Type B pancreatic cell (in vitro differentiated cells): ENCODE measurements at regions not wholly inside any gene's neighbourhood (a gene's known extent, or its start where the extent isn't known, plus 50 kb on each side); places are given as distances from the start of the nearest gene placed in this dataset.
"Not testable (repeated sequence)": the region's sequence is repeated elsewhere in the genome, so short reads cannot be mapped to it uniquely, and the experiment has no call there.

ENCODE experiments used
- DNase-seq: peaks from one replicate; pipeline ENCODE4 v3.0.0; 2021; ENCODE audit warnings: mixed read lengths; ENCODE audit not compliant: unreplicated experiment; ENCODE audit errors: extremely low spot score
- H3K27ac Mint-ChIP-seq: 2 replicates; pipeline ENCODE4 v1.8.0; 2021; ENCODE audit warnings: mild to moderate bottlenecking, mixed read lengths
- H3K27me3 Mint-ChIP-seq: 2 replicates; pipeline ENCODE4 v1.8.0; 2021; ENCODE audit warnings: mixed read lengths
- H3K36me3 Mint-ChIP-seq: 2 replicates; pipeline ENCODE4 v1.8.0; 2021; ENCODE audit warnings: mixed read lengths
- H3K4me1 Mint-ChIP-seq: one replicate; pipeline ENCODE4 v1.8.0; 2021; ENCODE audit warnings: mixed read lengths; ENCODE audit not compliant: unreplicated experiment
- H3K4me3 Mint-ChIP-seq: 2 replicates; pipeline ENCODE4 v1.8.0; 2021; ENCODE audit warnings: mild to moderate bottlenecking, mixed read lengths
- H3K9me3 Mint-ChIP-seq: 2 replicates; pipeline ENCODE4 v1.8.0; 2021; ENCODE audit warnings: mixed read lengths
- CTCF ChIP-seq: fragments of 200-600 bp; sonication (generic); conservative IDR thresholded peaks from 2 replicates; pipeline ENCODE4 v1.5.0; 2021; ENCODE audit warnings: antibody characterized with exemption, mild to moderate bottlenecking

DNA sequence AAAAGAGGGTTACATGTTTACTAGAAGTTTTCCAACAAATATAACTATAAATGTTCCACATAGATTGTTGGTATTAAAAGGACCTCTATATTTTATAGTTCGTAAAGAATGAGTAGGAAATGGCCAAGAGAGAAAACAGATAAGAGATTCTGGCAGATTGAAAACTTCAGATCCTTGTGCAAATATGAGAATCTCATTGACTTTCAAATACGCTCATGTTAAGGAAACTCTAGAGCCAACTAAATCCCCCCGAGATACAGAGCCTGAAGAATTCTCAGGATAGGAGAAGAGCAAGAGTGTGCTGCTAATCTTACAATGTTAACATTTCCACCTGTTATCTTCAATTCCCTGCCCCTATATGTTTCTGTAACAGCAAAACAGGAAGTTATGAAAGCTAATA is 159.0 kb upstream of the OR13F1 start:
- no peak for DNase-seq
- Mint-ChIP-seq H3K27ac (no peak overlapping the region), H3K4me1 (no peaks in the 10 kb centered on the region), H3K36me3 (no peaks in the 10 kb centered on the region), H3K4me3 (no peak overlapping the region), H3K27me3 (no peaks in the 10 kb centered on the region), H3K9me3 (peaks cover 7% of the 10 kb centered on the region)
- no peak for TF ChIP-seq CTCF

DNA sequence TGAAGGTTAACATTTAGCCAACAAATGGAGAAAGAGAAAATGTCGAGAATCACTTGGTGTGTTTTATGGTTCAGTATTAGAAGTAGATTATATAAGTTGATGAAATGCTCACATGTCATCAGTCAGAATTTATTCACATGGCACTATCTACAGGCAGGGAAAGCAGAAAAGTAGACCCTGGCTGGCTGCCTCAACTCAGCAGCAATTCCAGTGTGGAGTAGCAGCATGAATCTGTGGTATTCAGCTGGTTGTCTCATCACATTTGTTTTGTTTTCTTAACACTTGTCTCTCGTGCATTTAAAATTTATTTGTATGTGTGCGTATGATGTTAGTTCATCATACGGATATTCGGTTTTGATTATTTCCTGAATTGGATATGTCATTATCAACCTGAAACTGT is 153.5 kb upstream of the OR13F1 start:
- H3K27me3 Mint-ChIP-seq = no peaks in the 10 kb centered on the region
- H3K4me1 Mint-ChIP-seq = no peaks in the 10 kb centered on the region
- TF ChIP-seq CTCF = no peak
- H3K9me3 Mint-ChIP-seq = no peaks in the 10 kb centered on the region
- DNase-seq = no peak
- H3K4me3 Mint-ChIP-seq = no peak overlapping the region
- no peaks in the 10 kb centered on the region for H3K36me3 Mint-ChIP-seq
- H3K27ac Mint-ChIP-seq = no peak overlapping the region

- Mint-ChIP-seq H3K4me1 (no peaks in the 10 kb centered on the region), H3K27me3 (no peaks in the 10 kb centered on the region), H3K9me3 (no peaks in the 10 kb centered on the region), H3K4me3 (no peak overlapping the region), H3K36me3 (no peaks in the 10 kb centered on the region), H3K27ac (no peak overlapping the region)
- no peak for TF ChIP-seq CTCF
- no peak for DNase-seq
These were observed 152.3 kb upstream of the OR13F1 start for GRCh38 chr9:104351726-104352125.

- Mint-ChIP-seq H3K36me3 (no peaks in the 10 kb centered on the region), H3K4me3 (no peak overlapping the region), H3K4me1 (no peaks in the 10 kb centered on the region), H3K27ac (no peak overlapping the region), H3K9me3 (peaks cover 4% of the 10 kb centered on the region), H3K27me3 (no peaks in the 10 kb centered on the region)
- TF ChIP-seq CTCF = no peak
- no peak for DNase-seq
These were observed 142.9 kb upstream of the OR13F1 start for GRCh38 chr9:104361207-104361606.

DNA sequence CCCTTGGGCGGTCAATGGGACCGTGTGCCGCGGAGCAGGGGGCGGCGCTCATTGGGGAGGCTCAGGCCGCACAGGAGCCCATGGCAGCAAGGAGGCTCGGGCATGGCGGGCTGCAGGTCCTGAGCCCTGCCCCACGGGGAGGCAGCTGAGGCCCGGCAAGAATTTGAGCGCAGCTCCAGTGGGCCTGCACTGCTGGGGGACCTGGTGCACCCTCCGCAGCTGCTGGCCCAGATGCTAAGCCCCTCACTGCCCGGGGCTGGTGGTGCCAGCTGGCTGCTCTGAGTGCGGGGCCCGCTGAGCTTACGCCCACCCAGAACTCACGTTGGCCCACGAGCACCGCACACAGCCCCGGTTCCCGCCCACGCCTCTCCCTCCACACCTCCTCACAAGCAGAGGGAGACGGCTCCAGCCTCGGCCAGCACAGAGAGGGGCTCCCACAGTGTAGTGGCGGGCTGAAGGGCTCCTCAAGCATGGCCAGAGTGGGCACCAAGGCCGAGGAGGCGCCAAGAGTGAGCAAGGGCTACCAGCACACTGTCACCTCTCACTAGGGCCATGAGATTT is 141.1 kb upstream of the OR13F1 start:
- H3K4me1 Mint-ChIP-seq = no peaks in the 10 kb centered on the region
- no peak for TF ChIP-seq CTCF
- no peak overlapping the region for H3K27ac Mint-ChIP-seq
- no peaks in the 10 kb centered on the region for H3K36me3 Mint-ChIP-seq
- H3K9me3 Mint-ChIP-seq = peaks cover 4% of the 10 kb centered on the region
- H3K4me3 Mint-ChIP-seq = no peak overlapping the region
- no peaks in the 10 kb centered on the region for H3K27me3 Mint-ChIP-seq
- DNase-seq = no peak

- DNase-seq = no peak
- no peak overlapping the region for H3K27ac Mint-ChIP-seq
- no peak overlapping the region for H3K4me3 Mint-ChIP-seq
- no peaks in the 10 kb centered on the region for H3K27me3 Mint-ChIP-seq
- H3K4me1 Mint-ChIP-seq = no peaks in the 10 kb centered on the region
- H3K36me3 Mint-ChIP-seq = no peaks in the 10 kb centered on the region
- no peak for TF ChIP-seq CTCF
- H3K9me3 Mint-ChIP-seq = peaks cover 4% of the 10 kb centered on the region
These were observed 136.6 kb upstream of the OR13F1 start for GRCh38 chr9:104367507-104367906.

DNA sequence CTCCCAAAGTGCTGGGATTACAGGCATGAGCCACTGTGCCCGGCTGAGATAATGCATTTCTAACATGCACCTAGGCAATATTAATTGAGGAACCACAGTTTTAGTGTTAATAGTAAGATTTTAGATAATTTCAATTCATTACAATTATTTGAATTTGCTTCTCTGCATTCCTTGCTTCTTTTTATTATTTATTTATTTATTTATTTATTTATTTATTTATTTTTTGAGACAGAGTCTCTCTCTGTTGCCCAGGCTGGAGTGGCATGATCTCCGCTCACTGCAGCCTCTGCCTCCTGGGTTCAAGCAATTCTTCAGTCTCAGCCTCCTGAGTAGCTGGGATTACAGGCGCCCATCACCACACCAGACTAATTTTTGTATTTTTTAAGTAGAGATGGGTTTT is 135.7 kb upstream of the OR13F1 start:
- not testable (repeated sequence) for H3K4me3 Mint-ChIP-seq, DNase-seq, H3K9me3 Mint-ChIP-seq, H3K27ac Mint-ChIP-seq, H3K36me3 Mint-ChIP-seq, H3K4me1 Mint-ChIP-seq, H3K27me3 Mint-ChIP-seq
